Activated CD8-positive, alpha-beta T cell treated with anti-CD3 and anti-CD28 coated beads for 36 hours (primary cell): ENCODE measurements at regions not wholly inside any gene's neighbourhood (a gene's known extent, or its start where the extent isn't known, plus 50 kb on each side); places are given as distances from the start of the nearest gene placed in this dataset.

Experiments
- ATAC-seq: fragments of 200-7000 bp; cut with Tn5 transposase; one replicate; pipeline ENCODE4 v1.10.0; 2021; ENCODE audit warnings: mild to moderate bottlenecking, moderate library complexity
- CTCF ChIA-PET: fragments of 350-600 bp; sonication (Branson Sonifier 250); formaldehyde crosslinking; loops from one replicate; lab custom pipeline; 2021; ENCODE audit warnings: antibody characterized with exemption; lab: Charles Lee
- POLR2A ChIA-PET: fragments of 350-600 bp; sonication (Branson Sonifier 250); formaldehyde crosslinking; loops from one replicate; lab custom pipeline; 2021; ENCODE audit warnings: antibody characterized with exemption; lab: Charles Lee
- DNase-seq: peaks from one replicate; pipeline ENCODE4 v3.0.0-alpha.2; 2020
- H3K27ac Mint-ChIP-seq: one replicate; pipeline ENCODE4 v1.8.0; 2021; ENCODE audit warnings: mild to moderate bottlenecking, mixed read lengths
- H3K27me3 Mint-ChIP-seq: one replicate; pipeline ENCODE4 v1.8.0; 2021; ENCODE audit warnings: mixed read lengths
- H3K36me3 Mint-ChIP-seq: one replicate; pipeline ENCODE4 v1.8.0; 2021; ENCODE audit warnings: low read depth, mixed read lengths
- H3K4me1 Mint-ChIP-seq: one replicate; pipeline ENCODE4 v1.8.0; 2021; ENCODE audit warnings: low read depth, mixed read lengths
- H3K4me3 Mint-ChIP-seq: one replicate; pipeline ENCODE4 v1.8.0; 2021; ENCODE audit warnings: mild to moderate bottlenecking, moderate library complexity, mixed read lengths
- H3K9me3 Mint-ChIP-seq: one replicate; pipeline ENCODE4 v1.8.0; 2021; ENCODE audit warnings: mixed read lengths
- intact Hi-C: fragments of 100-400 bp; cut with micrococcal nuclease; formaldehyde crosslinking; loops from one replicate; pipeline ENCODE4 v1.10.0; 2022
- TF ChIP-seq, protein P1 (sequence below): fragments of 200-600 bp; IDR thresholded peaks from one replicate; pipeline ENCODE4 v1.8.0; 2022; ENCODE audit warnings: antibody characterized with exemption, mild to moderate bottlenecking

DNA sequence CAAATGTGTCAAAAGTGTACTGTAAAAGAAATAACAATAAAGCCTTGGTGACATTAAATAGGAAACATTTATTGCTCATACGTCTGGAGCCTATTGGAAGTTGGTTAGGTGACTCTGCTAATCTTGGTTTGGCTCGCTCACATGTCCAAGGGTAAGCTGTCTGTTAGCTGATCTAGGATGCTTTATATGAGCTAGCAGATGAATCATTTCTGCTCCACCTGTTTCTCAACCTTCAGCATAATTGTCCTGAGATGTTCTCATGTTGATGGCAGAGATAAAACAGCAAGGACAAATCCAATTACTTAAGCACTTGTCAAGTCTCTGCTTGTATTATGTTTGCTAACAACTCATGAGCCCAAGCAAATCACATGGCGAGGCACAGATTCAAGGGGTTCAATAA is 56.0 kb upstream of the CD53 start:
- Mint-ChIP-seq H3K9me3 (peaks cover 2% of the 10 kb centered on the region), H3K36me3 (no peaks in the 10 kb centered on the region), H3K27me3 (no peaks in the 10 kb centered on the region), H3K4me3 (no peak overlapping the region), H3K27ac (no peak overlapping the region), H3K4me1 (no peaks in the 10 kb centered on the region)
- intact Hi-C loops = no loop called here
- ATAC-seq (no peak), DNase-seq (no peak)
- ChIA-PET CTCF (interaction anchor here (0.8 to 4.8 kb wide), 3 partner anchors 12 to 517 kb away, joined by 3 to 25 read pairs (median 5); no protein-coding TSS in a partner anchor), POLR2A (no interaction called here)
- TF ChIP-seq, protein P1, sequence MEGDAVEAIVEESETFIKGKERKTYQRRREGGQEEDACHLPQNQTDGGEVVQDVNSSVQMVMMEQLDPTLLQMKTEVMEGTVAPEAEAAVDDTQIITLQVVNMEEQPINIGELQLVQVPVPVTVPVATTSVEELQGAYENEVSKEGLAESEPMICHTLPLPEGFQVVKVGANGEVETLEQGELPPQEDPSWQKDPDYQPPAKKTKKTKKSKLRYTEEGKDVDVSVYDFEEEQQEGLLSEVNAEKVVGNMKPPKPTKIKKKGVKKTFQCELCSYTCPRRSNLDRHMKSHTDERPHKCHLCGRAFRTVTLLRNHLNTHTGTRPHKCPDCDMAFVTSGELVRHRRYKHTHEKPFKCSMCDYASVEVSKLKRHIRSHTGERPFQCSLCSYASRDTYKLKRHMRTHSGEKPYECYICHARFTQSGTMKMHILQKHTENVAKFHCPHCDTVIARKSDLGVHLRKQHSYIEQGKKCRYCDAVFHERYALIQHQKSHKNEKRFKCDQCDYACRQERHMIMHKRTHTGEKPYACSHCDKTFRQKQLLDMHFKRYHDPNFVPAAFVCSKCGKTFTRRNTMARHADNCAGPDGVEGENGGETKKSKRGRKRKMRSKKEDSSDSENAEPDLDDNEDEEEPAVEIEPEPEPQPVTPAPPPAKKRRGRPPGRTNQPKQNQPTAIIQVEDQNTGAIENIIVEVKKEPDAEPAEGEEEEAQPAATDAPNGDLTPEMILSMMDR = no peak

DNA sequence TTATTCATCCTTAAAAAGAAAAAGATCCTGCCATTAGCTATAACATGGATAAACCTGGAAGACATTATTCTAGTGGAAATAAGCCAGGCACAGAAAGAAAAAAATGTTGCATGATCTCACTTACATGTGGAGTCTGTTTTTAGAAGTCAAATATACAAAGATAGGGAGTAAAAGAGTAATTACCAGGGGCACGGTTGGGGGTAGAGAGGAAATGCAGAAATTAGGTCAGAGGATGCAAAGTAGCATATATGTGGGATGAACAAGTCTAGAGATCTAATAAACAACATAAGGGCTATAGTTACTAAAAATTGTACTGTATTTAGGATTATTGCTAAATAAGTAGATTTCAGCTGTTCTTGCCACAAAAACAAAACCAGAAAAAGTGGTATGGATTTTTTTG is 61.4 kb upstream of the CD53 start:
- H3K27me3 Mint-ChIP-seq = no peaks in the 10 kb centered on the region
- ChIA-PET CTCF (interaction anchor here (1.9 kb wide), 1 partner anchor 18 kb away, joined by 8 read pairs; no protein-coding TSS in a partner anchor), POLR2A (interaction anchor here (0.6 kb wide), 1 partner anchor 286 kb away, joined by 3 read pairs; no protein-coding TSS in a partner anchor)
- peaks cover 3% of the 10 kb centered on the region for H3K4me1 Mint-ChIP-seq
- H3K36me3 Mint-ChIP-seq = no peaks in the 10 kb centered on the region
- TF ChIP-seq, protein P1 = no peak
- H3K27ac Mint-ChIP-seq = no peak overlapping the region
- ATAC-seq (no peak), DNase-seq (no peak)
- peaks cover 3% of the 10 kb centered on the region for H3K9me3 Mint-ChIP-seq
- intact Hi-C loops = no loop called here
- no peak overlapping the region for H3K4me3 Mint-ChIP-seq

DNA sequence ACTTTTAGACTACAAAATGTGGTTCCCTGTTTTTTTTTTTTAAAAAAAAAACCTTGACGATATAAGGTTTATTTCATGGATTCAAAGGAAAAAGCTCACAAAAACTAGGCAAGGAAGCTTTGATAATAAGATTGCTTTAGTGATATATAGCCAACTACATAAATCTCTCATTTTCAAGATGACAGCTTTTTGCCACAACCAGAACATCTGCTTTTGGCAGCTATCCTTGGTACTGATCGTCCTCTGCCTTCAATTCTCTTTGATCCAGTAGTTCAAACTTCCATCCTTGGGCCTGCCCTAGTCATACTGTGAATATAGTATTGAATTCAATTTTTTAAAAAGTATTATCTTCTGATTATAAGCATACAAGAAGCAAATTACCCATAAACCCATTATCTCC is 72.9 kb upstream of the CD53 start:
- DNase-seq (no peak), ATAC-seq (no peak)
- no peak overlapping the region for H3K27ac Mint-ChIP-seq
- H3K4me1 Mint-ChIP-seq = no peaks in the 10 kb centered on the region
- TF ChIP-seq, protein P1 = no peak
- ChIA-PET POLR2A (interaction anchor here (0.9 kb wide), 1 partner anchor 180 kb away, joined by 3 read pairs; no protein-coding TSS in a partner anchor), CTCF (interaction anchor here (0.7 to 2.7 kb wide), 7 partner anchors 12 to 642 kb away, joined by 3 to 14 read pairs (median 6); no protein-coding TSS in a partner anchor)
- H3K27me3 Mint-ChIP-seq = no peaks in the 10 kb centered on the region
- peaks cover 11% of the 10 kb centered on the region for H3K9me3 Mint-ChIP-seq
- no peak overlapping the region for H3K4me3 Mint-ChIP-seq
- peaks cover 3% of the 10 kb centered on the region for H3K36me3 Mint-ChIP-seq
- intact Hi-C loops = no loop called here

DNA sequence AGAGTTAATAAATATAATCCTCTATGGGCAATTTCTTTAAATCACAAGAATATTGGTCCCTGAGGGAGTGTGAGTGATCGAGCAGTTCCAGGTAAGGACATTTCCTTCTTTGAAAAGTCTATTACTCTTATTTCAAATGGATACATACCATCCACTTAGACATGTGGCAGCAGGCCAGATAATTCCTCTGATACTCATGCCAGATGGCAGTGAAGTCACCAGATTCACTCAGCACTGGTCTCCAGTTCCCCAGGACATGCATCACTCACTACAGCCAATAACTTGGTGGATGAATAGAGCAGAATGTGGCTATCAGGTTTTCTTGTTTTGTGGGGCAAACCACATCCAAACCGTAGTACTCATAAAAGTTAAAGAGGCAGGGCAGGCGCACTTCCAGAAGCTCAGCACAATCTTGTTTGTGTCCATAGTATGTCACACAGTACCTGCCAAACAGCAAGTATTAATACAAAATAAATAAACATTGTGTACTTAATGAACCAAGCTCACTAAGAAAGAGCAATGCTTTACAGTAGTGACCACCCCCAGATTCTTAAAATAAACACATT is 74.2 kb upstream of the CD53 start:
- Mint-ChIP-seq H3K4me3 (no peak overlapping the region), H3K27ac (no peak overlapping the region), H3K36me3 (peaks cover 3% of the 10 kb centered on the region), H3K27me3 (no peaks in the 10 kb centered on the region), H3K9me3 (peaks cover 6% of the 10 kb centered on the region), H3K4me1 (no peaks in the 10 kb centered on the region)
- DNase-seq (no peak), ATAC-seq (no peak)
- TF ChIP-seq, protein P1 = no peak
- CTCF ChIA-PET = interaction anchor here (0.9 to 2.7 kb wide), 6 partner anchors 8 to 194 kb away, joined by 3 to 14 read pairs (median 7); no protein-coding TSS in a partner anchor
- POLR2A ChIA-PET = interaction anchor here (0.9 kb wide), 1 partner anchor 57 kb away, joined by 4 read pairs; no protein-coding TSS in a partner anchor
- intact Hi-C loops = no loop called here

DNA sequence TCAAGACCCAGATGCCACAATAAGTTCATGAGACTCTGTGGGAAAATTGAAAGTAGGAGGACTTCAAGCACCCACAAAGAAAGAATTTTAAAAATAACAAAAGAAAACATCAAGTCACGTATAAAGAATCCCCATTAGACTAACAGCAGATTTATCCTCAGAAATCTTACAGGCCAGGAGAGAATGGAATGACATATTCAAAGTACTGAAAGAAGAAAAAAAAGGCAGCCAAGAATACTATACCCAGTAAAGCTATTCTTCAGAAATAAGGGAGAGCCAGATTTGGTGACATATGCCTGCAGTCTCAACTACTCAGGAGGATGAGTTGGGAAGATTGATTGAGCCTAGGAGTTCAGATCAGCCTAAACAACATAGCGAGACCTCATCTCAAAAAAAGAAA is 84.3 kb upstream of the CD53 start:
- DNase-seq (no peak), ATAC-seq (no peak)
- peaks cover 19% of the 10 kb centered on the region for H3K9me3 Mint-ChIP-seq
- H3K36me3 Mint-ChIP-seq = peaks cover 5% of the 10 kb centered on the region
- intact Hi-C loops = loop anchor here (10.0 kb wide), 1 partner anchor 246 kb away; no protein-coding TSS in a partner anchor
- CTCF ChIA-PET = interaction anchor here (0.6 to 10.8 kb wide), 8 partner anchors 8 to 265 kb away, joined by 3 to 196 read pairs (median 9); no protein-coding TSS in a partner anchor
- no peak overlapping the region for H3K4me3 Mint-ChIP-seq
- TF ChIP-seq, protein P1 = no peak
- H3K27me3 Mint-ChIP-seq = no peaks in the 10 kb centered on the region
- POLR2A ChIA-PET = no interaction called here
- peaks cover 44% of the 10 kb centered on the region for H3K4me1 Mint-ChIP-seq
- H3K27ac Mint-ChIP-seq = no peak overlapping the region
